Activated naive CD4-positive, alpha-beta T cell treated with anti-CD3 and anti-CD28 coated beads, Interleukin-2, amount 10 ng/mL, durations not matched to agents 7 days and 5 days (primary cell): ENCODE measurements at regions not wholly inside any gene's neighbourhood (a gene's known extent, or its start where the extent isn't known, plus 50 kb on each side); places are given as distances from the start of the nearest gene placed in this dataset.

ENCODE experiments used
- CTCF ChIA-PET: fragments of 350-600 bp; sonication (Branson Sonifier 250); formaldehyde crosslinking; loops from one replicate; lab custom pipeline; 2021; ENCODE audit warnings: antibody characterized with exemption; lab: Charles Lee
- DNase-seq: peaks from one replicate; pipeline ENCODE4 v3.0.0-alpha.2; 2020
- H3K27ac Mint-ChIP-seq: one replicate; pipeline ENCODE4 v1.8.0; 2021; ENCODE audit warnings: mild to moderate bottlenecking, moderate library complexity, mixed read lengths
- H3K27me3 Mint-ChIP-seq: one replicate; pipeline ENCODE4 v1.8.0; 2021; ENCODE audit warnings: mild to moderate bottlenecking, mixed read lengths
- H3K36me3 Mint-ChIP-seq: one replicate; pipeline ENCODE4 v1.8.0; 2021; ENCODE audit warnings: mixed read lengths
- H3K4me1 Mint-ChIP-seq: one replicate; pipeline ENCODE4 v1.8.0; 2021; ENCODE audit warnings: mixed read lengths
- H3K4me3 Mint-ChIP-seq: one replicate; pipeline ENCODE4 v1.8.0; 2021; ENCODE audit warnings: mild to moderate bottlenecking, moderate library complexity, mixed read lengths
- H3K9me3 Mint-ChIP-seq: one replicate; pipeline ENCODE4 v1.8.0; 2021; ENCODE audit warnings: mixed read lengths

GRCh38 chr18:77969972-77970371 is 720.3 kb downstream of the GALR1 start:
- no peaks in the 10 kb centered on the region for H3K36me3 Mint-ChIP-seq
- no peaks in the 10 kb centered on the region for H3K4me1 Mint-ChIP-seq
- H3K9me3 Mint-ChIP-seq: no peaks in the 10 kb centered on the region
- no peaks in the 10 kb centered on the region for H3K27me3 Mint-ChIP-seq
- CTCF ChIA-PET: no interaction called here
- no peak overlapping the region for H3K27ac Mint-ChIP-seq
- DNase-seq: no peak
- no peak overlapping the region for H3K4me3 Mint-ChIP-seq

GRCh38 chr18:77970814-77971213 is 721.2 kb downstream of the GALR1 start:
- CTCF ChIA-PET: no interaction called here
- H3K4me1 Mint-ChIP-seq: no peaks in the 10 kb centered on the region
- no peaks in the 10 kb centered on the region for H3K27me3 Mint-ChIP-seq
- H3K9me3 Mint-ChIP-seq: peaks cover 2% of the 10 kb centered on the region
- H3K4me3 Mint-ChIP-seq: no peak overlapping the region
- no peak overlapping the region for H3K27ac Mint-ChIP-seq
- no peaks in the 10 kb centered on the region for H3K36me3 Mint-ChIP-seq
- no peak for DNase-seq

GRCh38 chr18:77973745-77974144 is 724.1 kb downstream of the GALR1 start:
- CTCF ChIA-PET: no interaction called here
- Mint-ChIP-seq H3K4me1 (no peaks in the 10 kb centered on the region), H3K27ac (no peak overlapping the region), H3K4me3 (no peak overlapping the region), H3K36me3 (no peaks in the 10 kb centered on the region), H3K27me3 (no peaks in the 10 kb centered on the region), H3K9me3 (peaks cover 15% of the 10 kb centered on the region)
- DNase-seq: no peak

- Mint-ChIP-seq H3K36me3 (no peaks in the 10 kb centered on the region), H3K9me3 (peaks cover 19% of the 10 kb centered on the region), H3K27me3 (no peaks in the 10 kb centered on the region), H3K4me3 (no peak overlapping the region), H3K4me1 (no peaks in the 10 kb centered on the region), H3K27ac (no peak overlapping the region)
- CTCF ChIA-PET: no interaction called here
- DNase-seq: no peak
Measured at GRCh38 chr18:77974329-77974728, 724.7 kb downstream of the GALR1 start.

GRCh38 chr18:77977331-77977730 is 727.7 kb downstream of the GALR1 start:
- Mint-ChIP-seq H3K4me1 (no peaks in the 10 kb centered on the region), H3K36me3 (no peaks in the 10 kb centered on the region), H3K9me3 (peaks cover 19% of the 10 kb centered on the region), H3K4me3 (no peak overlapping the region), H3K27me3 (no peaks in the 10 kb centered on the region), H3K27ac (no peak overlapping the region)
- no peak for DNase-seq
- CTCF ChIA-PET: no interaction called here

- H3K27me3 Mint-ChIP-seq: no peaks in the 10 kb centered on the region
- H3K4me1 Mint-ChIP-seq: no peaks in the 10 kb centered on the region
- no peak overlapping the region for H3K4me3 Mint-ChIP-seq
- CTCF ChIA-PET: interaction anchor here (0.7 kb wide), 1 partner anchor 43 kb away, joined by 3 read pairs; no protein-coding TSS in a partner anchor
- H3K27ac Mint-ChIP-seq: no peak overlapping the region
- peaks cover 24% of the 10 kb centered on the region for H3K9me3 Mint-ChIP-seq
- DNase-seq: no peak
- no peaks in the 10 kb centered on the region for H3K36me3 Mint-ChIP-seq
Measured at GRCh38 chr18:77980275-77980674, 730.6 kb downstream of the GALR1 start.

- Mint-ChIP-seq H3K36me3 (no peaks in the 10 kb centered on the region), H3K4me3 (no peak overlapping the region), H3K27me3 (no peaks in the 10 kb centered on the region), H3K4me1 (no peaks in the 10 kb centered on the region), H3K9me3 (peaks cover 18% of the 10 kb centered on the region), H3K27ac (no peak overlapping the region)
- CTCF ChIA-PET: no interaction called here
- no peak for DNase-seq
Measured at GRCh38 chr18:77981874-77982273, 732.2 kb downstream of the GALR1 start.

GRCh38 chr18:77983270-77983669 is 733.6 kb downstream of the GALR1 start:
- Mint-ChIP-seq H3K9me3 (peaks cover 10% of the 10 kb centered on the region), H3K36me3 (no peaks in the 10 kb centered on the region), H3K27ac (no peak overlapping the region), H3K27me3 (no peaks in the 10 kb centered on the region), H3K4me3 (no peak overlapping the region), H3K4me1 (no peaks in the 10 kb centered on the region)
- CTCF ChIA-PET: no interaction called here
- DNase-seq: no peak

- no peaks in the 10 kb centered on the region for H3K27me3 Mint-ChIP-seq
Measured at GRCh38 chr18:77984178-77984577, 734.5 kb downstream of the GALR1 start.

GRCh38 chr18:77984833-77985232 is 735.2 kb downstream of the GALR1 start:
- Mint-ChIP-seq H3K36me3 (no peaks in the 10 kb centered on the region), H3K4me3 (no peak overlapping the region), H3K27ac (no peak overlapping the region), H3K27me3 (no peaks in the 10 kb centered on the region), H3K9me3 (peaks cover 5% of the 10 kb centered on the region), H3K4me1 (no peaks in the 10 kb centered on the region)
- DNase-seq: no peak
- CTCF ChIA-PET: no interaction called here

More at GRCh38 chr18:77984178-77984577, 734.5 kb downstream of the GALR1 start:
- Mint-ChIP-seq H3K9me3 (peaks cover 5% of the 10 kb centered on the region), H3K36me3 (no peaks in the 10 kb centered on the region), H3K27ac (no peak overlapping the region), H3K4me3 (no peak overlapping the region), H3K4me1 (no peaks in the 10 kb centered on the region)
- CTCF ChIA-PET: no interaction called here
- no peak for DNase-seq

GRCh38 chr18:77985526-77986281 is 736.1 kb downstream of the GALR1 start:
- Mint-ChIP-seq H3K36me3 (no peaks in the 10 kb centered on the region), H3K9me3 (peaks cover 5% of the 10 kb centered on the region), H3K27ac (no peak overlapping the region), H3K27me3 (no peaks in the 10 kb centered on the region), H3K4me3 (no peak overlapping the region), H3K4me1 (no peaks in the 10 kb centered on the region)
- CTCF ChIA-PET: no interaction called here
- no peak for DNase-seq

GRCh38 chr18:77990131-77990530 is 740.5 kb downstream of the GALR1 start:
- H3K4me1 Mint-ChIP-seq: no peaks in the 10 kb centered on the region
- no peaks in the 10 kb centered on the region for H3K27me3 Mint-ChIP-seq
- CTCF ChIA-PET: no interaction called here
- H3K9me3 Mint-ChIP-seq: peaks cover 13% of the 10 kb centered on the region
- DNase-seq: no peak
- H3K27ac Mint-ChIP-seq: no peak overlapping the region
- H3K4me3 Mint-ChIP-seq: no peak overlapping the region
- no peaks in the 10 kb centered on the region for H3K36me3 Mint-ChIP-seq

- Mint-ChIP-seq H3K27ac (no peak overlapping the region), H3K9me3 (peaks cover 13% of the 10 kb centered on the region), H3K27me3 (no peaks in the 10 kb centered on the region), H3K4me3 (no peak overlapping the region), H3K4me1 (no peaks in the 10 kb centered on the region), H3K36me3 (no peaks in the 10 kb centered on the region)
- CTCF ChIA-PET: no interaction called here
- DNase-seq: no peak
Measured at GRCh38 chr18:77990901-77991300, 741.3 kb downstream of the GALR1 start.

GRCh38 chr18:77992057-77992456 is 742.4 kb downstream of the GALR1 start:
- H3K27me3 Mint-ChIP-seq: no peaks in the 10 kb centered on the region
- H3K27ac Mint-ChIP-seq: no peak overlapping the region
- no peak overlapping the region for H3K4me3 Mint-ChIP-seq
- CTCF ChIA-PET: no interaction called here
- no peaks in the 10 kb centered on the region for H3K4me1 Mint-ChIP-seq
- no peak for DNase-seq
- peaks cover 13% of the 10 kb centered on the region for H3K9me3 Mint-ChIP-seq
- H3K36me3 Mint-ChIP-seq: no peaks in the 10 kb centered on the region

GRCh38 chr18:77993188-77993981 is 743.7 kb downstream of the GALR1 start:
- Mint-ChIP-seq H3K36me3 (no peaks in the 10 kb centered on the region), H3K4me3 (no peak overlapping the region), H3K4me1 (no peaks in the 10 kb centered on the region), H3K27me3 (no peaks in the 10 kb centered on the region), H3K9me3 (peaks cover 13% of the 10 kb centered on the region), H3K27ac (no peak overlapping the region)
- CTCF ChIA-PET: no interaction called here
- no peak for DNase-seq
